HG02885 (cell line): ENCODE measurements at regions not wholly inside any gene's neighbourhood (a gene's known extent, or its start where the extent isn't known, plus 50 kb on each side); places are given as distances from the start of the nearest gene placed in this dataset.

Experiments
- ATAC-seq: cut with Tn5 transposase; IDR thresholded peaks from one replicate; pipeline ENCODE4 v1.9.1; 2021; ENCODE audit warnings: mild to moderate bottlenecking; ENCODE audit not compliant: unreplicated experiment, poor library complexity

DNA sequence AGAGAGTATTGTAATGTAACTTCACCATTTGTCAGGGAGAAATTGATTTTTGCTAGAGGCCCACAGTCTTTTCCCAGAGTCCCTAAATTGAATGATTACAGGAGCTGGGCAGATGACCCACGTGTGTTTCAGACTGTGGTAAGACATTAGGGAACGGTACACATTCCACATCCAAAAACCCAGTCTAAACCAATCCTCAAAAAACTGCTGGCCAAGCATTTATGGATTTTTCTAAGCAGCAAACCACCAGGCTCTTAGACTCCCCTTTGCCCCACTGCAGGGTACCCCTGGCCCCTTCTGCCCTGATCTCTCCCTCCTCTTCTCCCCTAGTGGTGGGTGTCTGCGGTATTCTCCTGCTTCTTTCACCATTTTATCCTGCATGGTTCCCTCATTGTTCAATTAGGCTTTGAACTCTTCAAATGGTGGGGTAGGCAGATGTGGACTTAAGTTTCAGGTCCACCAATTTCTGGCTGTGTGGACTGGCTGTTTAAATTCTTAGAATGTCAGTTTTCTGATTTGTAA lies 135.5 kb upstream of the SORCS3 start:
- ATAC-seq: no peak

DNA sequence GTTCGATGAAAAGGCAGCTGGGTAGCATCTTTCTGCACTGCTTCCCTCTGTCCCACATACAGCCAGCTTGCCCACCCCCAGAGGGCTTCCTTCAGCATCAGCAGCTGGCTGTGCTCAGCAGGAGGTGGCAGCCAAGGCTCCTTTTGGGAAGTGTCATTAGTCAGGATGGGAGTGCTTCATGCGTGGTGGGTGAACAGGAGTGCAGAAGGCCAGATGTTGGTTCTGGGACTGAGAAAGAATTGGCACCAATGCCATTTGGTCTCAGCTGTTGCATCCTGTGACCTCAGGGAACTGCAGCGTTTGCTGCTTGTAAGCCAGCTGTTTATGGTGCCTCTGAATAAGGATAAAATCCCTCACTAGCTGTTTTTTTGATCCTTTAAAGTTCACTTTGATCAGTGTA lies 131.1 kb upstream of the SORCS3 start:
- ATAC-seq: no peak

- ATAC-seq: no peak
Measured at GRCh38 chr10:104510644-104511043, 130.4 kb upstream of the SORCS3 start.

DNA sequence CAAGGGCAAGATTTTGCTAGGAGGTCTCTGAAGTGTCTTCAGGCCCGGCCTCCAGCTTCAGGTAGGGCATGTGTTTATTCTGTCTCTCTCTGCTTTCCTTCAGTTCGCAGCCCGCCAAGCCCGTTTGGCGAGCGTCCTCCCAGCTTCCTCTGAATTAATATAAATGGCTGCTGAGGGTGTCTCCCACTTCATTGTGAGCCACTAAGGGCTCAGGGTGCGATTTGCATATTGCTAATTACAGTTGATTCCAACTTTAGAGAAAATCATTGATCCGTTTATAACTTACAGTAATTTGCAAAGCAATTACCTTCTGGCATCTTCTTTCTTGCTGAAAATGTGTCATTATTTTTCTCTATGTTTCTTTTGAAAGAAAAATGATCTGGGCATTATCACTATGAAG lies 128.3 kb upstream of the SORCS3 start:
- no peak for ATAC-seq

DNA sequence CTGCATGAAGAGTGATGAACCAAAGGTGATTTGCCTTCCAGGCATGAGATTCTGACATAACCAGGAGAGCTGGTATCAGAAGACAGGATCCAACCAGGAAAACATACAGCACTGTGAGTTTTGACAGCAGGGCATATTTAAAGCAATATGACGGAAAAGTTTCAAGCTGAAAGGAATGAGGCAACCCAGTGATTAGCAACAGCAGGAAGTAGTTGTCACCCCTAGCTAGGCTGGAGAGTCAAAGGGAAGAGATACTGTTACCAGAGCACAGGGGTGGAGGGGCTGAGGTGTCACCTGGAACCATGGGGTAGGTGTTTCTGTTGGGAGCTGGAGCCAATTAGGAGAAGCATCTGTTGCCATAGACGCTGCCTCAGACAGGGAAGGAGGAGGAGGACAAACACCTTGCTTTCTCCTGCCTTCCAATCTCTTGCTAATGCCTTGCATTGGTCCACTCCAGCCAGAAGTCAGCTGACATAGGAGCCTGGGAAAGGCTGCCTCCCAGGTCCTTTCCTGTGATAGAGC lies 125.4 kb upstream of the SORCS3 start:
- ATAC-seq: no peak

GRCh38 chr10:104516986-104517385 lies 124.1 kb upstream of the SORCS3 start:
- ATAC-seq: no peak

GRCh38 chr10:104517946-104518345 lies 123.1 kb upstream of the SORCS3 start:
- no peak for ATAC-seq

DNA sequence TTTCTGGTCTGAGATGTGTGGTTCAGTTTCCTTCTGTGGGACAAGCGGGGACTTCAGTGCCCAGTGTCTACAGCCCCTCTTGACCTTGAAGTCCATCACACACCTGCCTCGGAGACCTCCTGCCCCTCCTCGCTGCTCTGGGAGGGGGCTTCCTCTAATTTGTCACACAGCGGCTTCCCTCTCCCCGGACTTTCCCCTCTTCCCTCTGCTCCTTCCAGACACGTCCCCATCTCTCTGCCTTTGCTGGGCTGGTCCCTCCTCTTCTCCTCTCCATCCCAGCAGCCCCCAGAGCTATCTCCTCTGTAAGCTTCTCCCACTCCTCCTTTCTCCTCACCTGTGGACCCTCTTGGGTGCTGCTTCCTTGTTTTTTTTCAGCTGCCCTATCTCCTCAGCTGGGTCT lies 122.2 kb upstream of the SORCS3 start:
- no peak for ATAC-seq

DNA sequence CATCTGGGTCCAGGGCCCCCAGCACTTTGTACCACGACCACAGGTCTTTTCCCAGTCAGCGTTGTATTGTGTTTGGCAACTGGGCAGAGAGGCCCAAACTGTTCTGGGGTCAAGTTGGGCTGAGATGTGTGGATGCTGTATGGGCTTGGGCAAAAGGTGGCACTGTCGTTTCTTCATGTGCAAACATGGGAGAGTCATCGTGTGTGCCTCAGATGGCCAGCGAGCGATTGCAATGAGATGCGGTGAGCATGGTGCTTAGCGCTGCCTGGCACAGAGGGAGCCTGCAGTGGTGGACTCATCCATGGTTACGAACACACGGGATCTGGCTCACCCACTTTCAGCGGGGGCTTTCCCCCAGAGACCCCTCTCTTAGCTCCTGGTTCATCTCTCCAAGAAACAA lies 120.4 kb upstream of the SORCS3 start:
- no peak for ATAC-seq

DNA sequence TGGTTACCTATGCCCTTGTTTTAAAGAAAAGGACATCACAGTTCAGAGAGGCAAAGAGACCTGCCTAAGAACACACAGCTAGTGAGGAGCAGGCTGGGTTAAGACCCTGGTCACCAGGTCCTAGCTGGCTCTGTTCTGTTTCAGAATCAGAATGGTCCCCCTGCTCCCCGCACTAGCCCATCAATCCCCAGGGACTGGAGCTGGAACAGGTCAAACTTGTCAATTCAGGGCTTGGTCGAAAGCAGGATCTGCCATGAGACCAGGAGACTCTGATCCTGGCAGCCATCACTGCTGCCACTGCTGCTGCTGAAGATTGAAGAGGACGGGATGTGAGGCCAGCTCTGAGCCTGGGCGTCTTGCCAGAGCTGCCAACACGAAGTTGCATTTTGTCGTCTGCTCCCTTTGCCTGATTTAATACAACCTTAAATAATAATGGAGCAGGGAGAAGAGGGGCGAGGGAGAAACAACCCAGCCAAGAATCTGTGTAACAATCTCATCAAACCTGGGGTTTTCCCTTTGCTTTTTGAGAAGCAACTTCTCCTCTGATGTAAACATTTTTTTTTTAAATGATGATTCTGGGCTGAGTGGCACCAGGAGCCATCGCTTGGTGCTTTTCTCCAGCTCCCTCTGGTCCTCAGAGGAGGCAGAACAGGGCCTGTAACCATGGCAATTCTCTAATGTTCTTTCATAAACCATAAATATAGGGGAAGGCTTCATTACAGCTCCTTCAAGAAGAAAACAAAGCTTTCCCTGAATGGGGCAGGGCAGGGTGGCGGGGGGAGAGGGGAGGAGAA lies 119.0 kb upstream of the SORCS3 start:
- ATAC-seq: no peak

GRCh38 chr10:104526188-104526587 lies 114.9 kb upstream of the SORCS3 start:
- no peak for ATAC-seq

DNA sequence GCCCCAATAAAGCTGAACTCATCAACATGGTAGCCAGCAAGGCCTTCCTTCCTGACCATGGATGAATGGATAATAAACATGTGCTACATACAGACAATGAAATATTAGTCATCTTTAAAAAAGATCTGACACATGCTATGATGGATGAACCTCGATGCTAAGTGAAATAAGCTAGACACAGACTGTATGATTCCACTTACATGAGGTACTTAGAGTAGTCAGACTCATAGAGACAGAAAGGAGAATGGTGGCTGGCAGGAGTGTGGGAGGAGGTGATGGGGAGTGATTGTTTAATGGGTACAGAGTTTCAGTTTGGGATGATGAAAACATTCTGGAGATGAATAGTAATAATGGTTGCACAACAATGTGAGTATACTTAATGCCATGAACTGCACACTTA lies 114.1 kb upstream of the SORCS3 start:
- no peak for ATAC-seq

DNA sequence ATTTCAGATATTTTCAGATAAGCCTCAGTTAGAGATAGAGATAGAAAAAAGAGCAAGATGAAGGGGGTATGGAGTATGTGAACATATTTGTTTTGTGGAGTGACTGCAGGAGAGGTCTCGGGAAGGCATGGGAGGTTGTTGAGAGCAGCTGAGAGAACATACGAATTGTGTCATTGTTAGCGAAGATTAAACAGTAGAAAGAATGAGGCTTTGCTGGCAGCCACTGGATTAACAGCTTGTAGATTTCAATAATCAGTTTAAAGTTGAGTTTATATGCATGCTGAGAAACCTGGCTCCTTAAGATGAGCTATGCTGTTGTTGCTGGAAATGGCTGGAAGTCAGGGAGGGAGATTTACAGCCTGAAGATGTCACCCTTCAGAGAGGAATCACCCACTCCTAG lies 100.9 kb upstream of the SORCS3 start:
- ATAC-seq: no peak

DNA sequence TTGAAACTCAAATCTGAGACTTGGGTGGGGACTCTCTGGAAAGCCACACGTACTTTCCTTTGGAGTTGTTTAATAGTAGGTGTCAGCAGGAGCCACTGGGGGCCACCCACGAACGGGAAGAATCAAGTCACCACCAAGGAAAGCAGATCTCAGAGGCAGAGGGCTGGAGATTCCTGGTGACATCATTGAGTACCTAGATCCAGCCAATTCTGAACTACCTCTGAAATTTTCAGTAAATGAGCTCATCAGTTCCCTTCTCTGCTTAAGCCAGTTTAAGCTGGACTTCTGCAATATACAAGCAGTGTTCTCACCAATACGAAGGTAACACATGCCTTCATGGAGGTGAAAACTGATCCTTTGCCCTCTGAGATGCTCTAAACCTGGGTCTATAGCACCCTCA lies 99.3 kb upstream of the SORCS3 start:
- no peak for ATAC-seq

GRCh38 chr10:104546336-104546735 lies 94.8 kb upstream of the SORCS3 start:
- ATAC-seq: no peak

GRCh38 chr10:104546756-104547155 lies 94.3 kb upstream of the SORCS3 start:
- ATAC-seq: no peak

GRCh38 chr10:104548090-104548489 lies 93.0 kb upstream of the SORCS3 start:
- no peak for ATAC-seq

GRCh38 chr10:104556831-104557230 lies 84.3 kb upstream of the SORCS3 start:
- ATAC-seq: no peak

- ATAC-seq: no peak
Measured at GRCh38 chr10:104557966-104558365, 83.1 kb upstream of the SORCS3 start.

DNA sequence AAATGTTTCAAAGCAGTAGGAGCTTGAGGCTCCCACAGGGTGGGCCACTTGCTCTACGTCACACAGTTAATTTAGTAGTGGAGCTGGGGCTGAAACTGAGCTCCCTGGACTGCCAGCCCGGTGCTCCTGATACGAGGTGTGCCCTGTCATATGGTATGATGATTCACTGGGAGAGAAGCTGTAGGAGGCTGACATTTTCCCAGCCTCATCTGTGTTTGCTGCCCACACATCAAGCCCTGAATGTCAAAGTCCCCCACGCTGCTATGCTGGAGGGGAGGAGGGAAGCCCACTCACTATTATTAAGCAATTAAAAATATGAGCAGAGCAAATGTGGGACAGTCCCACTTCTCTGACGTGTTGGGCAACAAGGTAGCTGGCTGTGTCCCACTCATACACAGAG lies 81.2 kb upstream of the SORCS3 start:
- no peak for ATAC-seq

GRCh38 chr10:104563051-104563450 lies 78.0 kb upstream of the SORCS3 start:
- no peak for ATAC-seq

DNA sequence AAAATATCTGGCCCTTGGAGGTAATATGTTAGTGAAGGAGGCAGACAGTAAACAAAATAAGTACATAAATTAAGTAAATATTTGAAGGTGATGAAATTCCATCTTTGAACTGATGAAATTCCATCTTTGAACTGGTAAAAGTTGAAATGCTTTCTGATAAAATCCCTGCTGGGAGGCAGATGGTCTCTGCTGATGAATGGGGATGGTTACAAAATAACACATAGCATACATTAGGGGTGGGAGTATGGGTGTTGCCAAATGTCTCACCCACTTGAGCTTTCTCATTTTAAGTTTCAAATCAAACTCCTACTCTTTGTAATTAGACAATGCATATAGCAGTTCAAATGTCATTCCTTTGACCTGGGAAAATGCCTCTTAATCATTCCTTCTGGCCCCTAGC lies 77.5 kb upstream of the SORCS3 start:
- no peak for ATAC-seq
